DND-41 (cell line): ENCODE measurements at regions not wholly inside any gene's neighbourhood (a gene's known extent, or its start where the extent isn't known, plus 50 kb on each side); places are given as distances from the start of the nearest gene placed in this dataset.

Experiments
- CTCF ChIP-seq: IDR thresholded peaks from 2 replicates; pipeline ENCODE4 v1.5.1; 2012; ENCODE audit warnings: borderline replicate concordance, low read length, moderate library complexity, mild to moderate bottlenecking; ENCODE audit not compliant: poor library complexity, severe bottlenecking; ENCODE audit errors: extremely low read depth
- EZH2 ChIP-seq: IDR thresholded peaks from 3 replicates; pipeline ENCODE4 v1.6.1; 2012; ENCODE audit warnings: borderline replicate concordance, low read depth, mild to moderate bottlenecking, moderate library complexity, low read length, inconsistent platforms; ENCODE audit not compliant: severe bottlenecking

- no peak for TF ChIP-seq CTCF
- no peak for TF ChIP-seq EZH2
Measured at GRCh38 chr2:106607371-106607770, 120.2 kb downstream of the CD8B2 start.
